Skeletal muscle tissue (tissue), 3 donors: ENCODE measurements at regions not wholly inside any gene's neighbourhood (a gene's known extent, or its start where the extent isn't known, plus 50 kb on each side); places are given as distances from the start of the nearest gene placed in this dataset.

ENCODE experiments used
- H3K27ac ChIP-seq: one replicate; pipeline ENCODE4 v1.7.0; 2013; ENCODE audit warnings: mild to moderate bottlenecking, low read depth, low read length, inconsistent platforms
- H3K27me3 ChIP-seq, 3 donors: one replicate each; pipeline ENCODE4 v1.7.0; 2013; ENCODE audit warnings: low read length in 3 of 3; ENCODE audit not compliant: control insufficient read depth in 3 of 3, insufficient read depth in 3 of 3
- H3K36me3 ChIP-seq, 3 donors: one replicate each; pipeline ENCODE4 v1.7.0; 2013; ENCODE audit warnings: low read length in 3 of 3; ENCODE audit not compliant: control insufficient read depth in 3 of 3, insufficient read depth in 3 of 3
- H3K4me1 ChIP-seq, 3 donors: one replicate each; pipeline ENCODE4 v1.7.0; 2013; ENCODE audit warnings: low read length in 3 of 3, mild to moderate bottlenecking in 3 of 3; ENCODE audit not compliant: control insufficient read depth in 3 of 3, insufficient read depth in 3 of 3
- H3K4me3 ChIP-seq, 3 donors: one replicate each; pipeline ENCODE4 v1.7.0; 2013; ENCODE audit warnings: low read length in 3 of 3
- H3K9ac ChIP-seq, 3 donors: one replicate each; pipeline ENCODE4 v1.7.0; 2013; ENCODE audit warnings: low read length in 3 of 3, mild to moderate bottlenecking in 3 of 3, moderate library complexity in 2 of 3, low read depth in 1 of 3
- H3K9me3 ChIP-seq, 3 donors: one replicate each; pipeline ENCODE4 v1.7.0; 2013; ENCODE audit warnings: low read length in 3 of 3; ENCODE audit not compliant: control insufficient read depth in 3 of 3
- donor health status: Osteomylitis.

GRCh38 chr13:89701913-89702312, 1645.6 kb upstream of the MIR17HG start:
- H3K36me3 ChIP-seq, result no peaks in the 10 kb centered on the region
- H3K27me3 ChIP-seq, result no peaks in the 10 kb centered on the region
- no peaks in the 10 kb centered on the region for H3K9me3 ChIP-seq
- no peak overlapping the region for H3K27ac ChIP-seq
- no peak overlapping the region for H3K9ac ChIP-seq
- H3K4me3 ChIP-seq, result no peak overlapping the region
- H3K4me1 ChIP-seq, result no peaks in the 10 kb centered on the region

DNA sequence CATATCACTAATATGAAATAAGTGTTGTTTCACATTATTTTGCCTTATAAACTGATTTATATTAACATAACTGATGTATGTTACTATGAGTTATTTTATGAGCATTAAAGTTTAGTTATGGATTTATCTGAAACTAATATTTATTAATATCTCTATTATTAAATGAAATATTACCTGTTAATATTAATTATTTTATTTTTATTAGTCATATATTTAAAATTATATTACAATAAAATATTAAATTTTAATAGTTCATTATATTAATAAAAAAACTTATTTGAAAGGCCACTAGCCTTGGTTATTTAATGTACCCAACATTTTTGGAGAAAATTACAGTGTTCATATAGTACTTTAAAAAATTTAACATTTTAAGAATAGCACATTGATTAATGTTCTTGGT, 1643.4 kb upstream of the MIR17HG start:
- no peak overlapping the region for H3K27ac ChIP-seq
- H3K4me3 ChIP-seq, result no peak overlapping the region
- no peaks in the 10 kb centered on the region for H3K9me3 ChIP-seq
- H3K4me1 ChIP-seq, result no peaks in the 10 kb centered on the region
- no peak overlapping the region for H3K9ac ChIP-seq
- H3K36me3 ChIP-seq, result no peaks in the 10 kb centered on the region
- H3K27me3 ChIP-seq, result no peaks in the 10 kb centered on the region

- Histone ChIP-seq H3K4me1 (no peaks in the 10 kb centered on the region), H3K27ac (no peak overlapping the region), H3K9me3 (no peaks in the 10 kb centered on the region), H3K9ac (no peak overlapping the region), H3K36me3 (no peaks in the 10 kb centered on the region), H3K4me3 (no peak overlapping the region), H3K27me3 (no peaks in the 10 kb centered on the region)
These were observed 1639.5 kb upstream of the MIR17HG start for GRCh38 chr13:89708013-89708412.

DNA sequence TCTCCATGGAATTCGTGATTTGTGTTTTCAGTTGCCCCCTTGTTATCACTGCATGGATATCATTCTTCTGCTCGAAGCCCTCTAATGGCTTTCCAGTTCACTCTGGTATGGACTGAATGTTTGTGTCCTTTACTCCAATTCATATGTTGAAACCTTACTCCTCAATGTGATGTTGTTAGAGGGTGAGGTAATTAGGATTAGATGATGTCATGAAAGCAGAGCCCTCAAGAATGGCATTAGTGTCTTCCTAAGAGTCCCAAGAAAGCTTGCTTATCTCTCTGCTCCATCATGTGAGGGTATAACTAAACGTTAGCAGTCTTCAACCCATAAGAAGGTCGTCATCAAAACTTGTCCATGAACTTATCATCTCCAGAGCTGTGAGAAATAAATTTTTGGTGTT, 1626.3 kb upstream of the MIR17HG start:
- no peaks in the 10 kb centered on the region for H3K36me3 ChIP-seq
- no peaks in the 10 kb centered on the region for H3K9me3 ChIP-seq
- no peak overlapping the region for H3K4me3 ChIP-seq
- H3K27me3 ChIP-seq, result no peaks in the 10 kb centered on the region
- no peaks in the 10 kb centered on the region for H3K4me1 ChIP-seq
- no peak overlapping the region for H3K27ac ChIP-seq
- no peak overlapping the region for H3K9ac ChIP-seq

DNA sequence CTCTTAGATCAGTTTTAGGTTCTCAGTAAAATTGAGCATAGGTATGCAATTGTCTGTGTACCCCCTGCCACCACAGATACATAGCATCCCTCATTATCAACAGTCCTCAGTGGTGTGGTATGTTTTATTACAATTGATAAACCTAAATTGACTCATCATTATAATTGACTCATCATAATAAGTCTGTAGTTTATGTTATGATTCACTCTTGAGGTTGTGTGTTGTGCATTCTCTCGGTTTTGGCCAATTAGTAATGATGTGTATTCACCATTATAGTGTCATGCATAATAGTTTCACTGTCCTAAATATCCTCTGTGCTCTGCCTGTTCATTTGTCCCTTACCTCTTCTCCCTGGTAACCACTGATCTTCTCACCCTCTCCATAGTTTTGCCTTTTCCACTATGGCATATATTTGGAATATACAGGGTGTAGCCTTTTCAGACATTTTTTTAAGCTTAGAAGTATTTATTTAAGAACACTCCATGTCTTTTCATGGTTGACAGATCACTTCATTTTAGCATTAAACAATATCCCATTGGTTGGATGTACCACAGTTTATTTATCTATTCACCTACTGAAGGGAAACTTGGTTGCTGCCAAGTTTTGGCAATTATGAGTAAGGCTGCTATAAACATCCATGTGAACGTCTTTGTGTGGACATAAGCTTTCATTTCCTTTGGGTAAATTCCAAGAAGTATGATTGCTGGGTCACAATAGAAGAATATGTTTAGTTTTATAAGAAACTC, 1620.6 kb upstream of the MIR17HG start:
- Histone ChIP-seq H3K36me3 (no peaks in the 10 kb centered on the region), H3K27ac (no peak overlapping the region), H3K4me3 (no peak overlapping the region), H3K9me3 (no peaks in the 10 kb centered on the region), H3K9ac (no peak overlapping the region), H3K27me3 (no peaks in the 10 kb centered on the region), H3K4me1 (no peaks in the 10 kb centered on the region)

DNA sequence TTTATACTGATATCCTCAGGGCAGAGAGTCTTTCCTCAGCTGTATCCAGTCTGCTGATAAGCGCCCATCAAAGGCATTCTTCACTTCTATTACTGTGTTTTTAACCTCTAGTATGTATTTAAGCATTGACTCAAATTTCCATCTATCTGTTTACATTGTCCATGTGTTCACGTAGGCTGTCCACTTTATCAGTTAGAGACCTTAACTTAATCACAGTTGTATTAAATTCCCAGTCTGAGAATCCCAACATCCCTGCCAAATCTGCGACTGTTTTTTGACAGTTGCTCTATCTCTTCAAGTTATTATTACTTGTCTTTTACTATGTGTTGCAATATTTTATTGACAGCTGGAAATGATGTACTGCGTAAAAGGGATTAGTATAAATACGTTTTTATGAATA, 1613.7 kb upstream of the MIR17HG start:
- H3K27ac ChIP-seq, result no peak overlapping the region
- no peak overlapping the region for H3K9ac ChIP-seq
- no peaks in the 10 kb centered on the region for H3K9me3 ChIP-seq
- H3K27me3 ChIP-seq, result no peaks in the 10 kb centered on the region
- H3K36me3 ChIP-seq, result no peaks in the 10 kb centered on the region
- H3K4me1 ChIP-seq, result no peaks in the 10 kb centered on the region
- H3K4me3 ChIP-seq, result no peak overlapping the region

GRCh38 chr13:89737051-89737450, 1610.4 kb upstream of the MIR17HG start:
- no peak overlapping the region for H3K9ac ChIP-seq
- H3K4me3 ChIP-seq, result no peak overlapping the region
- H3K36me3 ChIP-seq, result no peaks in the 10 kb centered on the region
- H3K27me3 ChIP-seq, result no peaks in the 10 kb centered on the region
- no peak overlapping the region for H3K27ac ChIP-seq
- no peaks in the 10 kb centered on the region for H3K4me1 ChIP-seq
- no peaks in the 10 kb centered on the region for H3K9me3 ChIP-seq

GRCh38 chr13:89738072-89738471, 1609.4 kb upstream of the MIR17HG start:
- H3K27ac ChIP-seq, result no peak overlapping the region
- no peaks in the 10 kb centered on the region for H3K27me3 ChIP-seq
- H3K4me3 ChIP-seq, result no peak overlapping the region
- H3K9me3 ChIP-seq, result no peaks in the 10 kb centered on the region
- H3K36me3 ChIP-seq, result no peaks in the 10 kb centered on the region
- H3K9ac ChIP-seq, result no peak overlapping the region
- H3K4me1 ChIP-seq, result no peaks in the 10 kb centered on the region

- Histone ChIP-seq H3K36me3 (no peaks in the 10 kb centered on the region), H3K27me3 (no peaks in the 10 kb centered on the region), H3K9ac (no peak overlapping the region), H3K4me1 (no peaks in the 10 kb centered on the region), H3K27ac (no peak overlapping the region), H3K9me3 (no peaks in the 10 kb centered on the region), H3K4me3 (no peak overlapping the region)
These were observed 1606.3 kb upstream of the MIR17HG start for GRCh38 chr13:89740994-89741685.

DNA sequence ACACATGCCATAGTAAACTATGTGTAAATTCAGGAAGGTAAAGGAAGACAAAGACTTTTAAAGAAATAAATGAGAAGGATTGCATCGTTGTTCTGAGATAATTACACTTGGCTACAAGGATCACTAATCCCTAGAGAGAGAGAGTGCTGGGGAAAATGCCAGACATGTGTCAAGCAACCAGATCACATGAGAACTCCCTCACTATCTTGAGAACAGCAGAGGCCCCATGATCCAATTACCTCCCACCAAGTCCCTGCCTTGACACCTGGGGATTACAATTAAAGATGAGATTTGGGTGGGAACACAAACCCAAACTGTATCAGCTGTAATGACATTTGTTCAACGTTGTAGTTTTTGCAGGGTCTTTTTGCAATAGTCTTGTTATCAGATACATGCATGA, 1600.9 kb upstream of the MIR17HG start:
- Histone ChIP-seq H3K9me3 (no peaks in the 10 kb centered on the region), H3K27me3 (no peaks in the 10 kb centered on the region)

More for the DNA sequence above, 1600.9 kb upstream of the MIR17HG start:
- Histone ChIP-seq H3K4me1 (no peaks in the 10 kb centered on the region), H3K4me3 (no peak overlapping the region), H3K9ac (no peak overlapping the region), H3K36me3 (no peaks in the 10 kb centered on the region), H3K27ac (no peak overlapping the region)
